Duodenal mucosa (tissue), 2 donors: ENCODE measurements at regions not wholly inside any gene's neighbourhood (a gene's known extent, or its start where the extent isn't known, plus 50 kb on each side); places are given as distances from the start of the nearest gene placed in this dataset.
"Not testable (repeated sequence)": the region's sequence is repeated elsewhere in the genome, so short reads cannot be mapped to it uniquely, and the experiment has no call there.

Experiments used
- H3K27ac ChIP-seq: one replicate; pipeline ENCODE4 v1.7.0; 2013; ENCODE audit warnings: low read depth, low read length
- H3K27me3 ChIP-seq, 2 donors: one replicate each; pipeline ENCODE4 v1.7.0; 2013; ENCODE audit warnings: low read length in 2 of 2, control low read depth in 1 of 2; ENCODE audit not compliant: insufficient read depth in 2 of 2, control insufficient read depth in 1 of 2
- H3K36me3 ChIP-seq, 2 donors: one replicate each; pipeline ENCODE4 v1.7.0; 2013; ENCODE audit warnings: low read length in 2 of 2, control low read depth in 1 of 2; ENCODE audit not compliant: insufficient read depth in 2 of 2, control insufficient read depth in 1 of 2
- H3K4me1 ChIP-seq, 2 donors: one replicate each; pipeline ENCODE4 v1.7.0; 2013; ENCODE audit warnings: low read length in 2 of 2, control low read depth in 1 of 2; ENCODE audit not compliant: insufficient read depth in 2 of 2, control insufficient read depth in 1 of 2
- H3K4me3 ChIP-seq, 2 donors: one replicate each; pipeline ENCODE4 v1.7.0; 2013; ENCODE audit warnings: low read length in 2 of 2, low read depth in 1 of 2
- H3K9ac ChIP-seq, 2 donors: one replicate each; pipeline ENCODE4 v1.7.0; 2013; ENCODE audit warnings: low read length in 2 of 2, low read depth in 1 of 2
- H3K9me3 ChIP-seq, 2 donors: one replicate each; pipeline ENCODE4 v1.7.0; 2013; ENCODE audit warnings: low read length in 2 of 2, control low read depth in 1 of 2; ENCODE audit not compliant: control insufficient read depth in 1 of 2

- Histone ChIP-seq H3K27ac (no peak overlapping the region), H3K9me3 (no peaks in the 10 kb centered on the region), H3K27me3 (peaks cover 0 to 2% of the 10 kb centered on the region in 2 donors), H3K9ac (no peak overlapping the region), H3K36me3 (no peaks in the 10 kb centered on the region), H3K4me3 (no peak overlapping the region), H3K4me1 (peaks cover 0 to 7% of the 10 kb centered on the region in 2 donors)
Measured at GRCh38 chr10:47164126-47164799, 135.7 kb upstream of the GDF10 start.

- H3K27ac ChIP-seq = no peak overlapping the region
Measured at GRCh38 chr10:47164800-47165128, 135.2 kb upstream of the GDF10 start.

GRCh38 chr10:47165168-47165710 is 134.8 kb upstream of the GDF10 start:
- Histone ChIP-seq H3K9me3 (no peaks in the 10 kb centered on the region), H3K9ac (peak overlapping the region in 1 of 2 donors; percentile 45)

More at GRCh38 chr10:47164800-47165128, 135.2 kb upstream of the GDF10 start:
- Histone ChIP-seq H3K36me3 (no peaks in the 10 kb centered on the region), H3K27me3 (peaks cover 0 to 2% of the 10 kb centered on the region in 2 donors), H3K4me3 (no peak overlapping the region), H3K4me1 (peaks cover 0 to 7% of the 10 kb centered on the region in 2 donors), H3K9ac (no peak overlapping the region), H3K9me3 (no peaks in the 10 kb centered on the region)

GRCh38 chr10:47165711-47166404 is 134.1 kb upstream of the GDF10 start:
- Histone ChIP-seq H3K36me3 (no peaks in the 10 kb centered on the region), H3K4me3 (peak overlapping the region; percentile 48 to 55), H3K27me3 (peaks cover 0 to 2% of the 10 kb centered on the region in 2 donors), H3K9me3 (no peaks in the 10 kb centered on the region), H3K9ac (peak overlapping the region in 1 of 2 donors; percentile 45), H3K4me1 (peaks cover 0 to 7% of the 10 kb centered on the region in 2 donors), H3K27ac (no peak overlapping the region)

More at GRCh38 chr10:47165168-47165710, 134.8 kb upstream of the GDF10 start:
- Histone ChIP-seq H3K27me3 (peaks cover 0 to 2% of the 10 kb centered on the region in 2 donors), H3K27ac (no peak overlapping the region), H3K4me1 (peaks cover 0 to 7% of the 10 kb centered on the region in 2 donors), H3K36me3 (no peaks in the 10 kb centered on the region), H3K4me3 (peak overlapping the region; percentile 48 to 55)

- Histone ChIP-seq H3K27me3 (peaks cover 0 to 2% of the 10 kb centered on the region in 2 donors), H3K36me3 (no peaks in the 10 kb centered on the region), H3K9ac (no peak overlapping the region), H3K9me3 (no peaks in the 10 kb centered on the region), H3K27ac (no peak overlapping the region), H3K4me1 (peaks cover 0 to 7% of the 10 kb centered on the region in 2 donors), H3K4me3 (peak overlapping the region in 1 of 2 donors; percentile 48)
Measured at GRCh38 chr10:47166405-47166777, 133.6 kb upstream of the GDF10 start.

GRCh38 chr10:47166808-47167581 is 133.0 kb upstream of the GDF10 start:
- H3K4me3 ChIP-seq, H3K9me3 ChIP-seq, H3K27me3 ChIP-seq, H3K9ac ChIP-seq, H3K36me3 ChIP-seq, H3K27ac ChIP-seq, H3K4me1 ChIP-seq: not testable (repeated sequence)

- Histone ChIP-seq H3K27me3 (peaks cover 0 to 2% of the 10 kb centered on the region in 2 donors), H3K4me3 (no peak overlapping the region), H3K36me3 (no peaks in the 10 kb centered on the region), H3K4me1 (peaks cover 0 to 7% of the 10 kb centered on the region in 2 donors), H3K9me3 (no peaks in the 10 kb centered on the region), H3K27ac (no peak overlapping the region), H3K9ac (no peak overlapping the region)
Measured at GRCh38 chr10:47167591-47167990, 132.4 kb upstream of the GDF10 start.

- Histone ChIP-seq H3K4me1 (peaks cover 0 to 7% of the 10 kb centered on the region in 2 donors), H3K36me3 (no peaks in the 10 kb centered on the region), H3K9me3 (no peaks in the 10 kb centered on the region), H3K27ac (no peak overlapping the region), H3K9ac (no peak overlapping the region), H3K4me3 (no peak overlapping the region), H3K27me3 (no peaks in the 10 kb centered on the region)
Measured at GRCh38 chr10:47169581-47169980, 130.4 kb upstream of the GDF10 start.

- Histone ChIP-seq H3K27me3 (no peaks in the 10 kb centered on the region), H3K4me3 (no peak overlapping the region), H3K9ac (no peak overlapping the region), H3K27ac (no peak overlapping the region), H3K9me3 (no peaks in the 10 kb centered on the region), H3K36me3 (no peaks in the 10 kb centered on the region), H3K4me1 (no peaks in the 10 kb centered on the region)
Measured at GRCh38 chr10:47173929-47174442, 126.0 kb upstream of the GDF10 start.
